Sigmoid colon (tissue), 6 donors: ENCODE measurements at regions not wholly inside any gene's neighbourhood (a gene's known extent, or its start where the extent isn't known, plus 50 kb on each side); places are given as distances from the start of the nearest gene placed in this dataset.

ENCODE experiments used
- DNase-seq: peaks from one replicate; pipeline ENCODE4 v3.0.0-alpha.2; 2019
- H3K27ac ChIP-seq, 4 donors: fragments of 200-600 bp; sonication (generic); one replicate each; pipeline ENCODE4 v1.5.1; 2016 to 2019; ENCODE audit warnings: mild to moderate bottlenecking in 1 of 4
- H3K27me3 ChIP-seq, 3 donors: fragments of 200-600 bp; sonication (generic); one replicate each; pipeline ENCODE4 v1.5.1; 2019; ENCODE audit warnings: mild to moderate bottlenecking in 1 of 3
- H3K36me3 ChIP-seq, 4 donors: fragments of 200-600 bp; sonication (generic); one replicate each; pipeline ENCODE4 v1.5.1; 2016 to 2019
- H3K4me1 ChIP-seq, 4 donors: fragments of 200-600 bp; sonication (generic); one replicate each; pipeline ENCODE4 v1.5.1; 2017 to 2019
- H3K4me3 ChIP-seq, 4 donors: fragments of 200-600 bp; sonication (generic); one replicate each; pipeline ENCODE4 v1.5.1; 2017 to 2019; ENCODE audit warnings: mild to moderate bottlenecking in 2 of 4, moderate library complexity in 1 of 4
- H3K9me3 ChIP-seq, 4 donors: fragments of 200-600 bp in 3 of 4; sonication (generic) in 3 of 4; one replicate each; pipeline versions ENCODE4 v1.5.1 to v1.6.1; 2013 to 2019
- EP300 ChIP-seq, 4 donors: sonication (generic); formaldehyde crosslinking; IDR thresholded peaks; one replicate each; pipeline ENCODE4 v1.6.1; 2017; ENCODE audit warnings: antibody characterized with exemption in 4 of 4
- POLR2A ChIP-seq, 2 donors: fragments of 450-650 bp; IDR thresholded peaks; one replicate each; pipeline ENCODE4 v1.6.1; 2016; ENCODE audit warnings: antibody characterized with exemption in 2 of 2, mild to moderate bottlenecking in 2 of 2, moderate library complexity in 2 of 2
- POLR2AphosphoS5 ChIP-seq, 4 donors: sonication (generic); formaldehyde crosslinking; IDR thresholded peaks; one replicate each; pipeline ENCODE4 v1.6.1; 2017; ENCODE audit warnings: antibody characterized with exemption in 4 of 4
- whole genome bisulfite sequencing, 2 donors: extraction: QIAGEN DNeasy Blood & Tissue Kit; methylation state at CpG; one replicate each; pipeline ENCODE4 v1.1.7; 2013; 5-methylcytosine and 5-hydroxymethylcytosine counted together
- intact Hi-C: fragments of 100-400 bp; cut with DNase I; formaldehyde crosslinking; loops from one replicate; pipeline ENCODE4 v1.15.1; 2023
- TF ChIP-seq, protein P1 (sequence below), 4 experiments: fragments of 450-650 bp in 3 of 4; fragments of 200-600 bp in 1 of 4; IDR thresholded peaks; one replicate each; pipeline ENCODE4 v1.5.1; 2016 to 2019; ENCODE audit warnings: antibody characterized with exemption in 4 of 4, mild to moderate bottlenecking in 3 of 4, moderate library complexity in 2 of 4
- donor health status: healthy with polysubstance abuse.
- donor health status: healthy.

DNA sequence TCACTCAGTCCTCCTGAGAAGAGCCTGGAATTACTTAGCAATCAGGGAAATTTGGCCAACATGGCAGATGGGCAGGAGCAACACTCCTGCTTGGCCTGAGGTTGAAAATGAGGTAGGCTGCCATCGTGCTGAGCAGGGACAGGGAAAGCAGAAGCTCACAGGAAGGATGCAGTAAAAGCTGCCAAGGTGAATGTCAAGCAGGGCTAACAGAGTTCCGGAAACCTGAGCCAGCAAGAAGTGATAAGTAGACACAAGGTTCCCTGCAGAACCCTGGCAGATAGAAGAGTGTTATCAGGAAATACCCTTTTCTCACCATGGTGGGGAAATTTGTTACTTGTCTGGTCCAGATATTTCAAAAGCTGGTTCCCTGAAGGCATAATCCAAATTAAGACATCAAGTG, 454.3 kb upstream of the MEX3C start:
- no peak for DNase-seq
- Histone ChIP-seq H3K27ac (no peak overlapping the region), H3K4me1 (no peaks in the 10 kb centered on the region), H3K9me3 (no peaks in the 10 kb centered on the region), H3K27me3 (peaks cover 0 to 3% (median 0%) of the 10 kb centered on the region in 3 donors), H3K4me3 (no peak overlapping the region), H3K36me3 (no peaks in the 10 kb centered on the region)
- no peak for TF ChIP-seq POLR2A (IDR thresholded peaks at IDR 0.05)
- TF ChIP-seq, protein P1, sequence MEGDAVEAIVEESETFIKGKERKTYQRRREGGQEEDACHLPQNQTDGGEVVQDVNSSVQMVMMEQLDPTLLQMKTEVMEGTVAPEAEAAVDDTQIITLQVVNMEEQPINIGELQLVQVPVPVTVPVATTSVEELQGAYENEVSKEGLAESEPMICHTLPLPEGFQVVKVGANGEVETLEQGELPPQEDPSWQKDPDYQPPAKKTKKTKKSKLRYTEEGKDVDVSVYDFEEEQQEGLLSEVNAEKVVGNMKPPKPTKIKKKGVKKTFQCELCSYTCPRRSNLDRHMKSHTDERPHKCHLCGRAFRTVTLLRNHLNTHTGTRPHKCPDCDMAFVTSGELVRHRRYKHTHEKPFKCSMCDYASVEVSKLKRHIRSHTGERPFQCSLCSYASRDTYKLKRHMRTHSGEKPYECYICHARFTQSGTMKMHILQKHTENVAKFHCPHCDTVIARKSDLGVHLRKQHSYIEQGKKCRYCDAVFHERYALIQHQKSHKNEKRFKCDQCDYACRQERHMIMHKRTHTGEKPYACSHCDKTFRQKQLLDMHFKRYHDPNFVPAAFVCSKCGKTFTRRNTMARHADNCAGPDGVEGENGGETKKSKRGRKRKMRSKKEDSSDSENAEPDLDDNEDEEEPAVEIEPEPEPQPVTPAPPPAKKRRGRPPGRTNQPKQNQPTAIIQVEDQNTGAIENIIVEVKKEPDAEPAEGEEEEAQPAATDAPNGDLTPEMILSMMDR (IDR thresholded peaks at IDR 0.05): no peak
- TF ChIP-seq EP300 (IDR thresholded peaks at IDR 0.05): no peak
- TF ChIP-seq POLR2AphosphoS5 (IDR thresholded peaks at IDR 0.05): no peak
- 53 to 67% methylated on average over 2 of the region's 2 CpGs for WGBS, 2 donors
- intact Hi-C loops: no loop called here

DNA sequence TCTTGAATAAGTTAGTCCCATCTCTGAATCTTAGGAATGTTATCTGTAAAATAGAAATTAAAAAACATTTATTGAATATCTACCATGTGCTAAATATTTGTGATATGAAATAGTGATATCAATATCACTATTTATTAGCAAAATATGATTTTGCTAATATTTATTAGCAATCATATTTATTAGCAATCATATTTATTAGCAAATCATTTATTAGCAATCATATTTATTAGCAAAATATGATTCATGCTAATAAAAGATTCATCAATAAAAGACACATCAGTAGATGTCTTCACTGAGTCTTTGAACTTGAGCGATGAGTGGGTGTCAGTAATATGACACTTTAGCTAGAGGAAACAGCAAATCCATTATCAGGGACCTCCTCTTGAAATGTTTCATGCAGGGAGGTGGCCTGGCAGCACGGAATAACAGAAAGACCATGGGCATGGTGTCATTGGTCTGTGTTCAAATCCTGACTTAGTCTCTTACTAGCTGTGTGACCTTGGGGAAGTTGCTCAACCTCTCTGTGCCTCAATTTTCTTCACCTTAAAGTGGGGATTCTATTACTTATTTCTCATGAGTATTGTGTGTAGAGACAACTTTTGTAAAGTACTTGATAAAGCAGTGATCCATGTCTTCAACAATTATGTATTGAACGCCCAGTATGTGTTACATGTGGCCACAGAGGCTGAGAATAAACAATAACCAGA, 456.2 kb upstream of the MEX3C start:
- DNase-seq: no peak
- Histone ChIP-seq H3K36me3 (no peaks in the 10 kb centered on the region), H3K9me3 (no peaks in the 10 kb centered on the region), H3K27ac (no peak overlapping the region), H3K4me1 (no peaks in the 10 kb centered on the region), H3K27me3 (peaks cover 0 to 3% (median 0%) of the 10 kb centered on the region in 3 donors), H3K4me3 (no peak overlapping the region)
- WGBS, 2 donors: 77 to 84% methylated on average over 3 of the region's 3 CpGs
- TF ChIP-seq EP300 (IDR thresholded peaks at IDR 0.05): no peak
- no peak for TF ChIP-seq POLR2A (IDR thresholded peaks at IDR 0.05)
- TF ChIP-seq, protein P1 (IDR thresholded peaks at IDR 0.05): no peak
- no peak for TF ChIP-seq POLR2AphosphoS5 (IDR thresholded peaks at IDR 0.05)
- intact Hi-C loops: no loop called here

DNA sequence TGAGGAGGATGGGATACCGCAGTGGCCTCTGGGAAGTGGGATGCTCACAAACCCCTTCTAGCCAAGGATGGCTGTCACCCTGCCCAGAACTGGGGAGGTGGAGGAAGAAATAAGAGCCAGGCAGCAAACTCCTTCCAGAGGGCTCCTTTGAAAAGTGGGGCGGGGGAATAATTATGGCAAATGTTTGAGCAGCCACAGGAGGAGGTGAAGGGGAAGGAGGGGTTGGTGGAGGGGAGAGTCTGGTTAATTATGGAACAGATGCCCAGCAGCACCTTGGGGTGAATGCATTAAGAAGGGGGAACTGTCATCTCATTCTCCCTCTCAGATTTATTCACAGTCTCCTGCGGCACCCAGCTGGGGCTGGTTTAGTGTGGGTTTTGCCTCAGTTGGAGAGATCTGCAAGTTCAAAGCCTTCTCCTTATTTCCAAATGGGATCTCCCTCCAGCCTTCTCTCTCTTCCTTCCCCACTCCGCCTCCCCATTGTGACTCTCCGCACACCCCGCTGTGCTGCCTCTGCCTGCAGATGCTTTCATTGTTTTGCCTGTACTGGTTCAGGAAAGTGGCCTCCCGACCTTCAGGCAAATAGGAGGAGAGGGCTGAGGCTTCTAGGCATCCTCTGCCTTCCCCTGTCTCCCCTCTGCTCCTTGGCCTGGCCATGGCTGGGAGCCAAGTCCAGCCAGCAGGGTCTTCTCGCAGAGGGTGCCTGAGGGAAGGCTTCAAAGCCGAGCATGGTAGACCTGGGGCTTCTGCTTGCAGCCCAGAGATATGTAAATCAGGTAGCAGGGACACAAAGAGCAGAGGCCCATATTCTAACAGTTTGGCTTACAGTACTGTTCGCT, 457.2 kb upstream of the MEX3C start:
- no peaks in the 10 kb centered on the region for H3K9me3 ChIP-seq
- no peak overlapping the region for H3K27ac ChIP-seq
- peaks cover 0 to 3% (median 0%) of the 10 kb centered on the region in 3 donors for H3K27me3 ChIP-seq
- no peaks in the 10 kb centered on the region for H3K4me1 ChIP-seq
- no peaks in the 10 kb centered on the region for H3K36me3 ChIP-seq
- DNase-seq: no peak
- H3K4me3 ChIP-seq: no peak overlapping the region
- WGBS, 2 donors: 50 to 51% methylated on average over 10 of the region's 10 CpGs
- intact Hi-C loops: no loop called here
- TF ChIP-seq EP300 (IDR thresholded peaks at IDR 0.05) (no peak), POLR2A (IDR thresholded peaks at IDR 0.05) (no peak), POLR2AphosphoS5 (IDR thresholded peaks at IDR 0.05) (no peak)
- TF ChIP-seq, protein P1 (IDR thresholded peaks at IDR 0.05): no peak

DNA sequence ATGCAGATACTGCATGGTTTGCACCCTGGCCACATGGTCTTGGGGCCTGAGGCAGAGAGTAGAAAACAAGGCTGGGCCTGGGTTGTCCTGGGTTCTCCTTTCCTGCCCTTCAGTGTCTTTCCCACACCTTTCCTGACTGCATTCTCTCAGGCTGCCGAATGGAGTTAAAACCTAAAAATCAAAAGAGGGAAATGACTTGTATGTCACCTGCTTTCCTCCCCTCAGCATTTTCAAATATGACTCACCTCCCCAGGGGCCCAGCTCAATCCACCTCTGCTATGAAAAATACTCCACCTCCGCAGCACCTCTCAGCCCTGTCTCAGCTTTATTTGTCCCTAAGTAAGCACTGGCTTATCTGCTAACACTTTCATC, 457.8 kb upstream of the MEX3C start:
- Histone ChIP-seq H3K36me3 (no peaks in the 10 kb centered on the region), H3K9me3 (no peaks in the 10 kb centered on the region), H3K4me3 (no peak overlapping the region), H3K27ac (no peak overlapping the region), H3K4me1 (no peaks in the 10 kb centered on the region), H3K27me3 (peaks cover 0 to 3% (median 0%) of the 10 kb centered on the region in 3 donors)
- DNase-seq: no peak
- WGBS, 2 donors: 51 to 52% methylated on average over 2 of the region's 2 CpGs
- intact Hi-C loops: no loop called here
- TF ChIP-seq POLR2A (IDR thresholded peaks at IDR 0.05) (no peak), EP300 (IDR thresholded peaks at IDR 0.05) (no peak), POLR2AphosphoS5 (IDR thresholded peaks at IDR 0.05) (no peak)
- TF ChIP-seq, protein P1 (IDR thresholded peaks at IDR 0.05): no peak
